ENCODE measurements at regions not wholly inside any gene's neighbourhood (a gene's known extent, or its start where the extent isn't known, plus 50 kb on each side); places are given as distances from the start of the nearest gene placed in this dataset.

GRCh38 chr5:99386406-99387077, 457.7 kb upstream of the CHD1 start:
- TF ChIP-seq ISL1 (CRISPR knock-in tag; IDR thresholded peaks at IDR 0.05): no peak
- TF ChIP-seq, protein P1, sequence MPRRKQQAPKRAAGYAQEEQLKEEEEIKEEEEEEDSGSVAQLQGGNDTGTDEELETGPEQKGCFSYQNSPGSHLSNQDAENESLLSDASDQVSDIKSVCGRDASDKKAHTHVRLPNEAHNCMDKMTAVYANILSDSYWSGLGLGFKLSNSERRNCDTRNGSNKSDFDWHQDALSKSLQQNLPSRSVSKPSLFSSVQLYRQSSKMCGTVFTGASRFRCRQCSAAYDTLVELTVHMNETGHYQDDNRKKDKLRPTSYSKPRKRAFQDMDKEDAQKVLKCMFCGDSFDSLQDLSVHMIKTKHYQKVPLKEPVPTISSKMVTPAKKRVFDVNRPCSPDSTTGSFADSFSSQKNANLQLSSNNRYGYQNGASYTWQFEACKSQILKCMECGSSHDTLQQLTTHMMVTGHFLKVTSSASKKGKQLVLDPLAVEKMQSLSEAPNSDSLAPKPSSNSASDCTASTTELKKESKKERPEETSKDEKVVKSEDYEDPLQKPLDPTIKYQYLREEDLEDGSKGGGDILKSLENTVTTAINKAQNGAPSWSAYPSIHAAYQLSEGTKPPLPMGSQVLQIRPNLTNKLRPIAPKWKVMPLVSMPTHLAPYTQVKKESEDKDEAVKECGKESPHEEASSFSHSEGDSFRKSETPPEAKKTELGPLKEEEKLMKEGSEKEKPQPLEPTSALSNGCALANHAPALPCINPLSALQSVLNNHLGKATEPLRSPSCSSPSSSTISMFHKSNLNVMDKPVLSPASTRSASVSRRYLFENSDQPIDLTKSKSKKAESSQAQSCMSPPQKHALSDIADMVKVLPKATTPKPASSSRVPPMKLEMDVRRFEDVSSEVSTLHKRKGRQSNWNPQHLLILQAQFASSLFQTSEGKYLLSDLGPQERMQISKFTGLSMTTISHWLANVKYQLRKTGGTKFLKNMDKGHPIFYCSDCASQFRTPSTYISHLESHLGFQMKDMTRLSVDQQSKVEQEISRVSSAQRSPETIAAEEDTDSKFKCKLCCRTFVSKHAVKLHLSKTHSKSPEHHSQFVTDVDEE (CRISPR knock-in tag; IDR thresholded peaks at IDR 0.05): no peak
- no peak for TF ChIP-seq CREB5 (CRISPR knock-in tag; IDR thresholded peaks at IDR 0.05; ENCODE audit: low read depth)
- TF ChIP-seq ARNTL (CRISPR knock-in tag; IDR thresholded peaks at IDR 0.05; ENCODE audit: borderline replicate concordance, low read depth): no peak
- no peak for TF ChIP-seq ZNF70 (CRISPR knock-in tag; IDR thresholded peaks at IDR 0.05)
- TF ChIP-seq ESRRG (CRISPR knock-in tag; IDR thresholded peaks at IDR 0.05): no peak
- no peak for TF ChIP-seq ZNF8 (CRISPR knock-in tag; IDR thresholded peaks at IDR 0.05)
- no peak for TF ChIP-seq SNAI2 (CRISPR knock-in tag; IDR thresholded peaks at IDR 0.05)
- no peak for TF ChIP-seq ZC3H10 (CRISPR knock-in tag; IDR thresholded peaks at IDR 0.05)
- no peak for TF ChIP-seq PATZ1 (CRISPR knock-in tag; IDR thresholded peaks at IDR 0.05; ENCODE audit: borderline replicate concordance)
- no peak for TF ChIP-seq TCF4 (CRISPR knock-in tag; IDR thresholded peaks at IDR 0.05; ENCODE audit: borderline replicate concordance)
- TF ChIP-seq ZFP3 (CRISPR knock-in tag; IDR thresholded peaks at IDR 0.05): no peak
- TF ChIP-seq GLIS3 (CRISPR knock-in tag; IDR thresholded peaks at IDR 0.05): no peak
- TF ChIP-seq OSR1 (CRISPR knock-in tag; IDR thresholded peaks at IDR 0.05): no peak
- TF ChIP-seq, protein P2, sequence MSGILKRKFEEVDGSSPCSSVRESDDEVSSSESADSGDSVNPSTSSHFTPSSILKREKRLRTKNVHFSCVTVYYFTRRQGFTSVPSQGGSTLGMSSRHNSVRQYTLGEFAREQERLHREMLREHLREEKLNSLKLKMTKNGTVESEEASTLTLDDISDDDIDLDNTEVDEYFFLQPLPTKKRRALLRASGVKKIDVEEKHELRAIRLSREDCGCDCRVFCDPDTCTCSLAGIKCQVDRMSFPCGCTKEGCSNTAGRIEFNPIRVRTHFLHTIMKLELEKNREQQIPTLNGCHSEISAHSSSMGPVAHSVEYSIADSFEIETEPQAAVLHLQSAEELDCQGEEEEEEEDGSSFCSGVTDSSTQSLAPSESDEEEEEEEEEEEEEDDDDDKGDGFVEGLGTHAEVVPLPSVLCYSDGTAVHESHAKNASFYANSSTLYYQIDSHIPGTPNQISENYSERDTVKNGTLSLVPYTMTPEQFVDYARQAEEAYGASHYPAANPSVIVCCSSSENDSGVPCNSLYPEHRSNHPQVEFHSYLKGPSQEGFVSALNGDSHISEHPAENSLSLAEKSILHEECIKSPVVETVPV (CRISPR knock-in tag; IDR thresholded peaks at IDR 0.05): no peak
- TF ChIP-seq PPARA (CRISPR knock-in tag; IDR thresholded peaks at IDR 0.05; ENCODE audit: borderline replicate concordance): no peak
- no peak for TF ChIP-seq TOX (CRISPR knock-in tag; IDR thresholded peaks at IDR 0.05; ENCODE audit: borderline replicate concordance)
- no peak for TF ChIP-seq BACH2 (CRISPR knock-in tag; IDR thresholded peaks at IDR 0.05; ENCODE audit: borderline replicate concordance)
- TF ChIP-seq CSDC2 (CRISPR knock-in tag; IDR thresholded peaks at IDR 0.05): no peak
- ATAC-seq: no peak

DNA sequence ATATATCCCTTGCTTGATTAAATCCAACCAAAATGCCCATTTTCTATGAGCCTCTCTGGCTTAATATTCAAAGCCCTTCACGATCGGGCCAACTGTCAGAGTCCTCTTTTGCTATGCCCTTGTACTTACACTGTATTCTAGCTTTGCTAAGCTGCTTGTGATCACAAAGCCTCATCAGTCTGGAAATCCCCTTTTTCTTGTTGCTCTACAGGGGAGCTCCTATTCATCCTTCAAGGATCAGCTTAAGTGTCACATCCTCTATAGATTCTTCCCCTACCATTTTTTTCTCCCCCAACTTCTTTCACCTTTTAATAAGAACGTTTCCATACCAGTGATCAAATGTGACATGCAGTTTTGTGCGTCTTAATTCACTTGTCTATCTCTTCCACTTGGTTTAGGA, 450.4 kb upstream of the CHD1 start:
- TF ChIP-seq ZFP30 (CRISPR knock-in tag; IDR thresholded peaks at IDR 0.05) (no peak), OSR1 (CRISPR knock-in tag; IDR thresholded peaks at IDR 0.05) (no peak), ZNF70 (CRISPR knock-in tag; IDR thresholded peaks at IDR 0.05) (no peak), ESRRG (CRISPR knock-in tag; IDR thresholded peaks at IDR 0.05) (no peak), SNAI2 (CRISPR knock-in tag; IDR thresholded peaks at IDR 0.05) (no peak), CREB5 (CRISPR knock-in tag; IDR thresholded peaks at IDR 0.05; ENCODE audit: low read depth) (no peak), ISL1 (CRISPR knock-in tag; IDR thresholded peaks at IDR 0.05) (no peak), RARB (CRISPR knock-in tag; IDR thresholded peaks at IDR 0.05) (no peak), PATZ1 (CRISPR knock-in tag; IDR thresholded peaks at IDR 0.05; ENCODE audit: borderline replicate concordance) (no peak), ZC3H10 (CRISPR knock-in tag; IDR thresholded peaks at IDR 0.05) (no peak), ZFP3 (CRISPR knock-in tag; IDR thresholded peaks at IDR 0.05) (no peak), TOX (CRISPR knock-in tag; IDR thresholded peaks at IDR 0.05; ENCODE audit: borderline replicate concordance) (no peak), GLIS3 (CRISPR knock-in tag; IDR thresholded peaks at IDR 0.05) (no peak)
- TF ChIP-seq, protein P2 (CRISPR knock-in tag; IDR thresholded peaks at IDR 0.05): no peak
- TF ChIP-seq, protein P1 (CRISPR knock-in tag; IDR thresholded peaks at IDR 0.05): no peak
- ATAC-seq: no peak

All from SK-N-SH treated with all-trans-retinoic acid at 6 μM for 48 hours (cell line).